H1 (cell line): ENCODE measurements at regions not wholly inside any gene's neighbourhood (a gene's known extent, or its start where the extent isn't known, plus 50 kb on each side); places are given as distances from the start of the nearest gene placed in this dataset.

ENCODE experiments used
- CTCF ChIA-PET: fragments of 300-600 bp; sonication (Branson Sonifier 250); formaldehyde crosslinking; loops from one replicate; lab custom pipeline; 2021; ENCODE audit not compliant: partially characterized antibody; lab: Charles Lee
- POLR2A ChIA-PET: fragments of 300-600 bp; sonication (Branson Sonifier 250); formaldehyde crosslinking; loops from one replicate; lab custom pipeline; 2021; ENCODE audit warnings: inconsistent platforms; ENCODE audit not compliant: partially characterized antibody; lab: Charles Lee
- DNase-seq, 2 experiments: peaks; one replicate each; pipeline versions ENCODE4 v3.0.0 to v3.0.0-alpha.2; 2010 to 2022; ENCODE audit warnings: low spot score in 2 of 2, low read depth in 1 of 2, mixed read lengths in 1 of 2
- FAIRE-seq: peaks from 2 replicates; lab custom pipeline; 2011; peaks lifted over from hg19 to GRCh38; lab: Jason Lieb, UNC
- H2AFZ ChIP-seq: 2 replicates; pipeline ENCODE4 v1.8.1; 2012; ENCODE audit warnings: low read length, inconsistent platforms
- H2AK5ac ChIP-seq: 2 replicates; pipeline ENCODE4 v1.6.1; 2013; ENCODE audit warnings: low read depth, low read length
- H2BK120ac ChIP-seq: replicated peaks from 2 replicates; pipeline ENCODE3; 2013; ENCODE audit warnings: low read depth, low read length, inconsistent platforms
- H2BK12ac ChIP-seq: 2 replicates; pipeline ENCODE4 v1.6.1; 2013; ENCODE audit warnings: low read depth, low read length
- H2BK15ac ChIP-seq: 2 replicates; pipeline ENCODE4 v1.6.1; 2013; ENCODE audit warnings: low read length
- H2BK20ac ChIP-seq: 2 replicates; pipeline ENCODE4 v1.6.1; 2013; ENCODE audit warnings: low read length
- H2BK5ac ChIP-seq: 2 replicates; pipeline ENCODE4 v1.6.1; 2013; ENCODE audit warnings: low read depth, low read length
- H3K14ac ChIP-seq: 2 replicates; pipeline ENCODE4 v1.6.1; 2013; ENCODE audit warnings: inconsistent platforms; ENCODE audit not compliant: insufficient read length
- H3K18ac ChIP-seq: 2 replicates; pipeline ENCODE4 v1.6.1; 2013; ENCODE audit warnings: low read length; ENCODE audit errors: extremely low read depth
- H3K23ac ChIP-seq: 2 replicates; pipeline ENCODE4 v1.6.1; 2013; ENCODE audit warnings: inconsistent platforms; ENCODE audit not compliant: insufficient read length
- H3K23me2 ChIP-seq: 2 replicates; pipeline ENCODE4 v1.6.1; 2013; ENCODE audit warnings: low read depth, low read length
- H3K27ac ChIP-seq: 2 replicates; pipeline ENCODE4 v1.6.1; 2011; ENCODE audit warnings: low read depth, low read length, inconsistent platforms
- H3K27me3 ChIP-seq, 4 experiments: replicated peaks in 1 of 4; 1 replicate in 1 of 4; 2 replicates in 3 of 4; pipeline versions ENCODE4 v1.6.1 to v1.8.1; 2011 to 2013; ENCODE audit warnings: low read length in 3 of 4, mild to moderate bottlenecking in 3 of 4, inconsistent platforms in 2 of 4, mixed read lengths in 2 of 4, moderate library complexity in 1 of 4; ENCODE audit not compliant: control insufficient read depth in 3 of 4, insufficient read depth in 3 of 4; ENCODE audit errors: extremely low read depth in 1 of 4
- H3K36me3 ChIP-seq, 4 experiments: 2 replicates each; pipeline versions ENCODE4 v1.6.1 to v1.8.1; 2011 to 2013; ENCODE audit warnings: mild to moderate bottlenecking in 4 of 4, low read length in 3 of 4, moderate library complexity in 2 of 4, control low read depth in 1 of 4, inconsistent platforms in 1 of 4; ENCODE audit not compliant: insufficient read depth in 4 of 4, control insufficient read depth in 2 of 4
- H3K4ac ChIP-seq: replicated peaks from 2 replicates; pipeline ENCODE3; 2013; ENCODE audit warnings: low read length, low read depth, mixed read lengths, inconsistent platforms; ENCODE audit not compliant: insufficient read length
- H3K4me1 ChIP-seq, 4 experiments: replicated peaks in 1 of 4; 1 replicate in 1 of 4; 2 replicates in 3 of 4; pipeline versions ENCODE4 v1.6.1 to v1.8.1; 2011 to 2013; ENCODE audit warnings: low read length in 3 of 4, inconsistent platforms in 2 of 4, mixed read lengths in 1 of 4; ENCODE audit not compliant: insufficient read depth in 4 of 4, control insufficient read depth in 3 of 4
- H3K4me2 ChIP-seq, 2 experiments: 2 replicates each; pipeline versions ENCODE4 v1.6.1 to v1.8.1; 2011 to 2013; ENCODE audit warnings: low read depth in 2 of 2, low read length in 2 of 2, control low read depth in 1 of 2, inconsistent platforms in 1 of 2, mild to moderate bottlenecking in 1 of 2; ENCODE audit not compliant: insufficient read depth in 1 of 2
- H3K4me3 ChIP-seq, 4 experiments: fragments of 200-600, 300-600 bp in 1 of 4; sonication (generic), shearing (Covaris generic), sonication (Bioruptor Twin) in 1 of 4; 2 replicates each; pipeline versions ENCODE4 v1.5.1 to v1.8.1; 2011 to 2016; ENCODE audit warnings: low read length in 4 of 4, low read depth in 3 of 4, control low read depth in 2 of 4, inconsistent platforms in 2 of 4, mild to moderate bottlenecking in 2 of 4, mixed read lengths in 1 of 4, moderate library complexity in 1 of 4; ENCODE audit not compliant: insufficient read depth in 2 of 4; ENCODE audit errors: extremely low read depth in 1 of 4
- H3K56ac ChIP-seq: replicated peaks from 2 replicates; pipeline ENCODE3; 2013; ENCODE audit warnings: low read depth, mild to moderate bottlenecking, mixed read lengths, low read length, inconsistent platforms; ENCODE audit not compliant: insufficient read length
- H3K79me1 ChIP-seq: 2 replicates; pipeline ENCODE4 v1.6.1; 2013; ENCODE audit warnings: low read depth, low read length, control low read depth
- H3K79me2 ChIP-seq, 2 experiments: 2 replicates each; pipeline versions ENCODE4 v1.6.1 to v1.8.1; 2012 to 2013; ENCODE audit warnings: low read length in 2 of 2, mild to moderate bottlenecking in 2 of 2, inconsistent platforms in 1 of 2; ENCODE audit not compliant: insufficient read depth in 2 of 2, control insufficient read depth in 1 of 2
- H3K9ac ChIP-seq, 4 experiments: replicated peaks in 1 of 4; 1 replicate in 1 of 4; 2 replicates in 3 of 4; pipeline versions ENCODE4 v1.6.1 to v1.8.1; 2011 to 2013; ENCODE audit warnings: low read depth in 3 of 4, low read length in 3 of 4, control low read depth in 2 of 4, mild to moderate bottlenecking in 2 of 4, moderate library complexity in 2 of 4, inconsistent platforms in 1 of 4; ENCODE audit errors: extremely low read depth in 1 of 4
- H3K9me3 ChIP-seq, 2 experiments: 2 replicates each; pipeline versions ENCODE4 v1.6.1 to v1.8.1; 2012 to 2013; ENCODE audit warnings: mild to moderate bottlenecking in 2 of 2, moderate library complexity in 2 of 2, control low read depth in 1 of 2, inconsistent platforms in 1 of 2, low read depth in 1 of 2, low read length in 1 of 2, mixed read lengths in 1 of 2; ENCODE audit not compliant: insufficient read depth in 2 of 2
- H4K20me1 ChIP-seq, 2 experiments: replicated peaks in 1 of 2; 2 replicates each; pipeline versions ENCODE3 to v1.8.1; 2011 to 2013; ENCODE audit warnings: inconsistent platforms in 2 of 2, low read length in 2 of 2, mild to moderate bottlenecking in 1 of 2; ENCODE audit not compliant: insufficient read depth in 2 of 2, control insufficient read depth in 1 of 2
- H4K5ac ChIP-seq: 2 replicates; pipeline ENCODE4 v1.6.1; 2013; ENCODE audit warnings: low read length, low read depth, mixed read lengths, inconsistent platforms; ENCODE audit not compliant: insufficient read length
- H4K8ac ChIP-seq: 2 replicates; pipeline ENCODE4 v1.8.0; 2013; ENCODE audit warnings: mild to moderate bottlenecking, moderate library complexity, low read length, inconsistent platforms; ENCODE audit not compliant: insufficient read depth; ENCODE audit errors: extremely low read depth
- H4K91ac ChIP-seq: replicated peaks from 2 replicates; pipeline ENCODE3; 2013; ENCODE audit warnings: low read length, mixed read lengths, inconsistent platforms; ENCODE audit not compliant: insufficient read length
- MAX ChIP-seq: IDR thresholded peaks from 2 replicates; pipeline ENCODE4 v1.6.1; 2012; ENCODE audit warnings: inconsistent platforms
- WGBS, 2 experiments: shearing (Covaris generic) in 1 of 2; methylation state at CpG; one replicate each; pipeline versions ENCODE4 v1.1.6 to v1.1.7; 2013 to 2015; ENCODE audit warnings: low lambda C conversion rate in 2 of 2, mixed read lengths in 2 of 2, inconsistent platforms in 1 of 2, low coverage in 1 of 2, missing lambda C conversion rate in 1 of 2; ENCODE audit not compliant: insufficient replicate concordance in 2 of 2, insufficient coverage in 1 of 2, insufficient read length in 1 of 2; ENCODE audit errors: extremely low coverage in 1 of 2, missing lambda C conversion rate in 1 of 2; 5-methylcytosine and 5-hydroxymethylcytosine counted together

- TF ChIP-seq MAX, result no peak
Observed at GRCh38 chr6:159443417-159443920, 249.6 kb downstream of the SOD2 start (continued).

GRCh38 chr6:159441704-159441981, 251.4 kb downstream of the SOD2 start:
- Histone ChIP-seq H3K79me2 (no peaks in the 10 kb centered on the region), H3K23me2 (no peaks in the 10 kb centered on the region), H3K4ac (no peak overlapping the region), H3K9ac (no peak overlapping the region), H2BK20ac (no peak overlapping the region), H4K91ac (no peak overlapping the region), H2BK12ac (no peak overlapping the region), H3K4me3 (no peak overlapping the region), H3K18ac (no peak overlapping the region), H3K79me1 (no peaks in the 10 kb centered on the region), H3K56ac (no peak overlapping the region), H3K4me1 (no peaks in the 10 kb centered on the region), H3K27ac (no peak overlapping the region), H2AK5ac (no peak overlapping the region), H3K36me3 (no peaks in the 10 kb centered on the region), H3K4me2 (no peak overlapping the region), H2AFZ (no peak overlapping the region), H2BK15ac (no peak overlapping the region), H4K5ac (no peak overlapping the region), H3K14ac (no peak overlapping the region), H3K27me3 (no peaks in the 10 kb centered on the region), H4K20me1 (no peaks in the 10 kb centered on the region), H2BK120ac (no peak overlapping the region), H4K8ac (no peak overlapping the region), H2BK5ac (no peak overlapping the region), H3K23ac (no peak overlapping the region), H3K9me3 (peaks cover 82 to 94% of the 10 kb centered on the region in 2 experiments)
- FAIRE-seq (no peak), DNase-seq (no peak)
- POLR2A ChIA-PET, result no interaction called here
- CTCF ChIA-PET, result no interaction called here
- WGBS, 2 experiments, result 44% methylated on average over 6 of the region's 6 CpGs; no CpG with 5 or more reads in 1 of the 2 experiments
